ENCODE measurements at regions not wholly inside any gene's neighbourhood (a gene's known extent, or its start where the extent isn't known, plus 50 kb on each side); places are given as distances from the start of the nearest gene placed in this dataset.

- ChIA-PET POLR2A (no interaction called here), CTCF (no interaction called here)
- Histone ChIP-seq H3K4me3 (ENCODE audit: low read depth, low read length) (no peak overlapping the region), H3K27ac (ENCODE audit: low read depth, low read length) (no peak overlapping the region), H3K27me3 (ENCODE audit: control insufficient read depth, insufficient read depth, low read length) (no peaks in the 10 kb centered on the region), H3K9me3 (ENCODE audit: control insufficient read depth, insufficient read depth, low read length) (no peaks in the 10 kb centered on the region)
- no peak for TF ChIP-seq CTCF (IDR thresholded peaks at IDR 0.05; ENCODE audit: low read depth, low read length)
- DNase-seq (ENCODE audit: low read depth, low spot score), result no peak
Measured at GRCh38 chr15:39092354-39092753, 488.5 kb upstream of the THBS1 start.

- Histone ChIP-seq H3K27ac (ENCODE audit: low read depth, low read length) (no peak overlapping the region), H3K4me3 (ENCODE audit: low read depth, low read length) (no peak overlapping the region), H3K9me3 (ENCODE audit: control insufficient read depth, insufficient read depth, low read length) (no peaks in the 10 kb centered on the region), H3K27me3 (ENCODE audit: control insufficient read depth, insufficient read depth, low read length) (no peaks in the 10 kb centered on the region)
- CTCF ChIA-PET, result no interaction called here
- no peak for TF ChIP-seq CTCF (IDR thresholded peaks at IDR 0.05; ENCODE audit: low read depth, low read length)
- DNase-seq (ENCODE audit: low read depth, low spot score), result no peak
- POLR2A ChIA-PET, result no interaction called here
Measured at GRCh38 chr15:39092761-39093160, 488.1 kb upstream of the THBS1 start.

GRCh38 chr15:39094116-39094515, 486.8 kb upstream of the THBS1 start:
- TF ChIP-seq CTCF (IDR thresholded peaks at IDR 0.05; ENCODE audit: low read depth, low read length), result no peak
- CTCF ChIA-PET, result no interaction called here
- POLR2A ChIA-PET, result no interaction called here
- H3K27ac ChIP-seq (ENCODE audit: low read depth, low read length), result no peak overlapping the region
- no peaks in the 10 kb centered on the region for H3K27me3 ChIP-seq (ENCODE audit: control insufficient read depth, insufficient read depth, low read length)
- H3K4me3 ChIP-seq (ENCODE audit: low read depth, low read length), result no peak overlapping the region
- no peak for DNase-seq (ENCODE audit: low read depth, low spot score)
- no peaks in the 10 kb centered on the region for H3K9me3 ChIP-seq (ENCODE audit: control insufficient read depth, insufficient read depth, low read length)

GRCh38 chr15:39095218-39095879, 485.5 kb upstream of the THBS1 start:
- Histone ChIP-seq H3K9me3 (ENCODE audit: control insufficient read depth, insufficient read depth, low read length) (no peaks in the 10 kb centered on the region), H3K27ac (ENCODE audit: low read depth, low read length) (no peak overlapping the region), H3K27me3 (ENCODE audit: control insufficient read depth, insufficient read depth, low read length) (no peaks in the 10 kb centered on the region), H3K4me3 (ENCODE audit: low read depth, low read length) (no peak overlapping the region)
- POLR2A ChIA-PET, result interaction anchor here (1.1 kb wide), 1 partner anchor 18 kb away, joined by 3 read pairs; no protein-coding TSS in a partner anchor
- CTCF ChIA-PET, result interaction anchor here (0.7 kb wide), 1 partner anchor 40 kb away, joined by 3 read pairs; no protein-coding TSS in a partner anchor
- no peak for TF ChIP-seq CTCF (IDR thresholded peaks at IDR 0.05; ENCODE audit: low read depth, low read length)
- no peak for DNase-seq (ENCODE audit: low read depth, low spot score)

GRCh38 chr15:39096608-39097205, 484.2 kb upstream of the THBS1 start:
- H3K9me3 ChIP-seq (ENCODE audit: control insufficient read depth, insufficient read depth, low read length), result no peaks in the 10 kb centered on the region
- no peaks in the 10 kb centered on the region for H3K27me3 ChIP-seq (ENCODE audit: control insufficient read depth, insufficient read depth, low read length)
- H3K4me3 ChIP-seq (ENCODE audit: low read depth, low read length), result no peak overlapping the region
- H3K27ac ChIP-seq (ENCODE audit: low read depth, low read length), result no peak overlapping the region
- ChIA-PET CTCF (no interaction called here), POLR2A (no interaction called here)
- TF ChIP-seq CTCF (IDR thresholded peaks at IDR 0.05; ENCODE audit: low read depth, low read length), result no peak
- DNase-seq (ENCODE audit: low read depth, low spot score), result no peak
